ENCODE measurements at regions not wholly inside any gene's neighbourhood (a gene's known extent, or its start where the extent isn't known, plus 50 kb on each side); places are given as distances from the start of the nearest gene placed in this dataset.

DNA sequence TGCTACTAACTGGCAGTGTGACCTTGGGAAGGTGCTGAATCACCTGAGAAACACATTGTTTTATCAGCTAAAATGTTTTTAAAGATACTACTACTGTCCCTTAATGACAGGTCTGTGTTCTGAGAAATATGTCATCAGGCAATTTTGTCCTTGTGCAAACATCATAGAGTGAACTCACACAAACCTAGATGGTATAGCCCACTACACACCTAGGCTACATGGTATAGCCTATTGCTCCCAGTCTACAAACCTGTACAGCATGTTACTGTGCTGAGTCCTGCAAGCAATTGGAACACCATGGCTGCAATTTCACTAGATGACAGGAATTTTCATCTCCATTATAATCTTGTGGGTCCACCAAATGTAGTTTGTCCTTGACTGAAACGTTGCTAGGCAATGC is 101.3 kb upstream of the GUCY1A1 start:
- Histone ChIP-seq H3K4me1 (ENCODE audit: control insufficient read depth, insufficient read depth, low read length) (no peaks in the 10 kb centered on the region), H3K4me3 (ENCODE audit: low read depth, low read length) (no peak overlapping the region), H3K27ac (ENCODE audit: extremely low read depth, low read depth, low read length) (no peak overlapping the region), H3K36me3 (ENCODE audit: control insufficient read depth in 2 of 2, insufficient read depth in 1 of 2, low read length in 2 of 2) (no peaks in the 10 kb centered on the region), H3K9me3 (ENCODE audit: control insufficient read depth, insufficient read depth, low read depth, low read length) (no peaks in the 10 kb centered on the region)
- ChIA-PET CTCF (interaction anchor here (0.7 kb wide), 1 partner anchor 38 kb away, joined by 3 read pairs; no protein-coding TSS in a partner anchor), POLR2A (no interaction called here)
- TF ChIP-seq ZNF585B (tag by site-specific recombination; IDR thresholded peaks at IDR 0.05) = no peak
- TF ChIP-seq, protein P1, sequence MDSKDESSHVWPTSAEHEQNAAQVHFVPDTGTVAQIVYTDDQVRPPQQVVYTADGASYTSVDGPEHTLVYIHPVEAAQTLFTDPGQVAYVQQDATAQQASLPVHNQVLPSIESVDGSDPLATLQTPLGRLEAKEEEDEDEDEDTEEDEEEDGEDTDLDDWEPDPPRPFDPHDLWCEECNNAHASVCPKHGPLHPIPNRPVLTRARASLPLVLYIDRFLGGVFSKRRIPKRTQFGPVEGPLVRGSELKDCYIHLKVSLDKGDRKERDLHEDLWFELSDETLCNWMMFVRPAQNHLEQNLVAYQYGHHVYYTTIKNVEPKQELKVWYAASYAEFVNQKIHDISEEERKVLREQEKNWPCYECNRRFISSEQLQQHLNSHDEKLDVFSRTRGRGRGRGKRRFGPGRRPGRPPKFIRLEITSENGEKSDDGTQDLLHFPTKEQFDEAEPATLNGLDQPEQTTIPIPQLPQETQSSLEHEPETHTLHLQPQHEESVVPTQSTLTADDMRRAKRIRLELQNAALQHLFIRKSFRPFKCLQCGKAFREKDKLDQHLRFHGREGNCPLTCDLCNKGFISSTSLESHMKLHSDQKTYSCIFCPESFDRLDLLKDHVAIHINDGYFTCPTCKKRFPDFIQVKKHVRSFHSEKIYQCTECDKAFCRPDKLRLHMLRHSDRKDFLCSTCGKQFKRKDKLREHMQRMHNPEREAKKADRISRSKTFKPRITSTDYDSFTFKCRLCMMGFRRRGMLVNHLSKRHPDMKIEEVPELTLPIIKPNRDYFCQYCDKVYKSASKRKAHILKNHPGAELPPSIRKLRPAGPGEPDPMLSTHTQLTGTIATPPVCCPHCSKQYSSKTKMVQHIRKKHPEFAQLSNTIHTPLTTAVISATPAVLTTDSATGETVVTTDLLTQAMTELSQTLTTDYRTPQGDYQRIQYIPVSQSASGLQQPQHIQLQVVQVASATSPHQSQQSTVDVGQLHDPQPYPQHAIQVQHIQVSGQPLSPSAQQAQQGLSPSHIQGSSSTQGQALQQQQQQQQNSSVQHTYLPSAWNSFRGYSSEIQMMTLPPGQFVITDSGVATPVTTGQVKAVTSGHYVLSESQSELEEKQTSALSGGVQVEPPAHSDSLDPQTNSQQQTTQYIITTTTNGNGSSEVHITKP (tag by site-specific recombination; IDR thresholded peaks at IDR 0.05) = peak; percentile 60

DNA sequence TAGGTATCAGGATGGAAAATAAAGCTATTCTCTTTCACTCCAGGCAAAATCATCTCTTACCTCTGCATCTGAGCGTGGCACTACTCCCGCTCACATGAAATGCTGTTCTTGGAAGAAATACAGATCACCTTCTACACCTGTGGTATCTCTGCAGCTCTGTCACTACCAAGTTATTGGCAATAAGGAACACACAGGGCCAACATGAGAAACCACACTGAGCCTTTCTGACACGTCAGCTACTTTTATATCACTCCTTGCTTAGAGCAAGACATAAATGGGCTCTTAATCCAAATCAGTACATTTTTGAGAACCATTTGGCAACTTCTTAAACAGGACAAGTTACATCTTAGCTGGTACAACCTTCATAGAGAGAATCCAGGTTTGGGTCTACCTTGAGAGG is 101.8 kb upstream of the GUCY1A1 start:
- H3K4me3 ChIP-seq (ENCODE audit: low read depth, low read length) = no peak overlapping the region
- H3K27ac ChIP-seq (ENCODE audit: extremely low read depth, low read depth, low read length) = no peak overlapping the region
- ChIA-PET CTCF (interaction anchor here (0.7 kb wide), 1 partner anchor 39 kb away, joined by 3 read pairs; no protein-coding TSS in a partner anchor), POLR2A (no interaction called here)
- H3K36me3 ChIP-seq (ENCODE audit: control insufficient read depth in 2 of 2, insufficient read depth in 1 of 2, low read length in 2 of 2) = no peaks in the 10 kb centered on the region
- no peaks in the 10 kb centered on the region for H3K4me1 ChIP-seq (ENCODE audit: control insufficient read depth, insufficient read depth, low read length)
- H3K9me3 ChIP-seq (ENCODE audit: control insufficient read depth, insufficient read depth, low read depth, low read length) = no peaks in the 10 kb centered on the region
- TF ChIP-seq KLF1 (tag by site-specific recombination; IDR thresholded peaks at IDR 0.05) (no peak), ZNF555 (tag by site-specific recombination; conservative IDR thresholded peaks at IDR 0.05) (no peak), ZNF292 (tag by site-specific recombination; IDR thresholded peaks at IDR 0.05; ENCODE audit: borderline replicate concordance, low read depth) (no peak), ZNF157 (tag by site-specific recombination; IDR thresholded peaks at IDR 0.05) (no peak), ZNF621 (tag by site-specific recombination; IDR thresholded peaks at IDR 0.05) (no peak), SALL2 (tag by site-specific recombination; IDR thresholded peaks at IDR 0.05; ENCODE audit: borderline replicate concordance) (no peak), PRDM1 (tag by site-specific recombination; IDR thresholded peaks at IDR 0.05) (no peak), ZNF571 (tag by site-specific recombination; IDR thresholded peaks at IDR 0.05) (no peak), BCL11B (tag by site-specific recombination; IDR thresholded peaks at IDR 0.05; ENCODE audit: low read depth) (no peak), ZNF701 (tag by site-specific recombination; IDR thresholded peaks at IDR 0.05) (no peak), MYNN (tag by site-specific recombination; IDR thresholded peaks at IDR 0.05; ENCODE audit: borderline replicate concordance) (no peak), ZNF10 (tag by site-specific recombination; IDR thresholded peaks at IDR 0.05) (no peak), ZBTB21 (tag by site-specific recombination; IDR thresholded peaks at IDR 0.05) (no peak), ZNF658 (tag by site-specific recombination; IDR thresholded peaks at IDR 0.05) (no peak), SP3 (tag by site-specific recombination; IDR thresholded peaks at IDR 0.05) (no peak), ZNF214 (tag by site-specific recombination; IDR thresholded peaks at IDR 0.05; ENCODE audit: borderline replicate concordance) (no peak), REPIN1 (tag by site-specific recombination; IDR thresholded peaks at IDR 0.05; ENCODE audit: low read depth) (no peak)
- TF ChIP-seq, protein P2, sequence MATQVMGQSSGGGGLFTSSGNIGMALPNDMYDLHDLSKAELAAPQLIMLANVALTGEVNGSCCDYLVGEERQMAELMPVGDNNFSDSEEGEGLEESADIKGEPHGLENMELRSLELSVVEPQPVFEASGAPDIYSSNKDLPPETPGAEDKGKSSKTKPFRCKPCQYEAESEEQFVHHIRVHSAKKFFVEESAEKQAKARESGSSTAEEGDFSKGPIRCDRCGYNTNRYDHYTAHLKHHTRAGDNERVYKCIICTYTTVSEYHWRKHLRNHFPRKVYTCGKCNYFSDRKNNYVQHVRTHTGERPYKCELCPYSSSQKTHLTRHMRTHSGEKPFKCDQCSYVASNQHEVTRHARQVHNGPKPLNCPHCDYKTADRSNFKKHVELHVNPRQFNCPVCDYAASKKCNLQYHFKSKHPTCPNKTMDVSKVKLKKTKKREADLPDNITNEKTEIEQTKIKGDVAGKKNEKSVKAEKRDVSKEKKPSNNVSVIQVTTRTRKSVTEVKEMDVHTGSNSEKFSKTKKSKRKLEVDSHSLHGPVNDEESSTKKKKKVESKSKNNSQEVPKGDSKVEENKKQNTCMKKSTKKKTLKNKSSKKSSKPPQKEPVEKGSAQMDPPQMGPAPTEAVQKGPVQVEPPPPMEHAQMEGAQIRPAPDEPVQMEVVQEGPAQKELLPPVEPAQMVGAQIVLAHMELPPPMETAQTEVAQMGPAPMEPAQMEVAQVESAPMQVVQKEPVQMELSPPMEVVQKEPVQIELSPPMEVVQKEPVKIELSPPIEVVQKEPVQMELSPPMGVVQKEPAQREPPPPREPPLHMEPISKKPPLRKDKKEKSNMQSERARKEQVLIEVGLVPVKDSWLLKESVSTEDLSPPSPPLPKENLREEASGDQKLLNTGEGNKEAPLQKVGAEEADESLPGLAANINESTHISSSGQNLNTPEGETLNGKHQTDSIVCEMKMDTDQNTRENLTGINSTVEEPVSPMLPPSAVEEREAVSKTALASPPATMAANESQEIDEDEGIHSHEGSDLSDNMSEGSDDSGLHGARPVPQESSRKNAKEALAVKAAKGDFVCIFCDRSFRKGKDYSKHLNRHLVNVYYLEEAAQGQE (tag by site-specific recombination; IDR thresholded peaks at IDR 0.05) = no peak
- TF ChIP-seq, protein P3, sequence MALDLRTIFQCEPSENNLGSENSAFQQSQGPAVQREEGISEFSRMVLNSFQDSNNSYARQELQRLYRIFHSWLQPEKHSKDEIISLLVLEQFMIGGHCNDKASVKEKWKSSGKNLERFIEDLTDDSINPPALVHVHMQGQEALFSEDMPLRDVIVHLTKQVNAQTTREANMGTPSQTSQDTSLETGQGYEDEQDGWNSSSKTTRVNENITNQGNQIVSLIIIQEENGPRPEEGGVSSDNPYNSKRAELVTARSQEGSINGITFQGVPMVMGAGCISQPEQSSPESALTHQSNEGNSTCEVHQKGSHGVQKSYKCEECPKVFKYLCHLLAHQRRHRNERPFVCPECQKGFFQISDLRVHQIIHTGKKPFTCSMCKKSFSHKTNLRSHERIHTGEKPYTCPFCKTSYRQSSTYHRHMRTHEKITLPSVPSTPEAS (tag by site-specific recombination; IDR thresholded peaks at IDR 0.05) = no peak
- TF ChIP-seq, protein P4, sequence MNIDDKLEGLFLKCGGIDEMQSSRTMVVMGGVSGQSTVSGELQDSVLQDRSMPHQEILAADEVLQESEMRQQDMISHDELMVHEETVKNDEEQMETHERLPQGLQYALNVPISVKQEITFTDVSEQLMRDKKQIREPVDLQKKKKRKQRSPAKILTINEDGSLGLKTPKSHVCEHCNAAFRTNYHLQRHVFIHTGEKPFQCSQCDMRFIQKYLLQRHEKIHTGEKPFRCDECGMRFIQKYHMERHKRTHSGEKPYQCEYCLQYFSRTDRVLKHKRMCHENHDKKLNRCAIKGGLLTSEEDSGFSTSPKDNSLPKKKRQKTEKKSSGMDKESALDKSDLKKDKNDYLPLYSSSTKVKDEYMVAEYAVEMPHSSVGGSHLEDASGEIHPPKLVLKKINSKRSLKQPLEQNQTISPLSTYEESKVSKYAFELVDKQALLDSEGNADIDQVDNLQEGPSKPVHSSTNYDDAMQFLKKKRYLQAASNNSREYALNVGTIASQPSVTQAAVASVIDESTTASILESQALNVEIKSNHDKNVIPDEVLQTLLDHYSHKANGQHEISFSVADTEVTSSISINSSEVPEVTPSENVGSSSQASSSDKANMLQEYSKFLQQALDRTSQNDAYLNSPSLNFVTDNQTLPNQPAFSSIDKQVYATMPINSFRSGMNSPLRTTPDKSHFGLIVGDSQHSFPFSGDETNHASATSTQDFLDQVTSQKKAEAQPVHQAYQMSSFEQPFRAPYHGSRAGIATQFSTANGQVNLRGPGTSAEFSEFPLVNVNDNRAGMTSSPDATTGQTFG (tag by site-specific recombination; IDR thresholded peaks at IDR 0.05; ENCODE audit: borderline replicate concordance) = no peak

Measured in HEK293 (cell line).